Esophagus muscularis mucosa (tissue), 4 donors: ENCODE measurements at regions not wholly inside any gene's neighbourhood (a gene's known extent, or its start where the extent isn't known, plus 50 kb on each side); places are given as distances from the start of the nearest gene placed in this dataset.
A peak's percentile ranks its signal among the peaks of the same experiment; 100 is the strongest.

Source experiments
- DNase-seq: peaks from one replicate; pipeline ENCODE4 v3.0.0-alpha.2; 2017; ENCODE audit errors: extremely low spot score
- H3K27ac ChIP-seq, 4 donors: fragments of 200-600 bp; sonication (generic); replicated peaks in 1 of 4; 1 replicate in 3 of 4; 2 replicates in 1 of 4; pipeline ENCODE4 v1.5.1; 2016 to 2019; ENCODE audit warnings: mild to moderate bottlenecking in 1 of 4
- H3K27me3 ChIP-seq, 4 donors: fragments of 200-600 bp; sonication (generic); one replicate each; pipeline versions ENCODE4 v1.5.1 to v1.6.0; 2016 to 2019
- H3K36me3 ChIP-seq, 4 donors: fragments of 200-600 bp; sonication (generic); one replicate each; pipeline ENCODE4 v1.5.1; 2016 to 2019
- H3K4me1 ChIP-seq, 4 donors: fragments of 200-600 bp; sonication (generic); one replicate each; pipeline ENCODE4 v1.5.1; 2016 to 2019
- H3K4me3 ChIP-seq, 4 donors: fragments of 200-600 bp; sonication (generic); 1 replicate in 2 of 4; 2 replicates in 2 of 4; pipeline ENCODE4 v1.5.1; 2016 to 2019; ENCODE audit warnings: mild to moderate bottlenecking in 4 of 4, moderate library complexity in 1 of 4
- H3K9me3 ChIP-seq, 4 donors: fragments of 200-600 bp; sonication (generic); 1 replicate in 3 of 4; 2 replicates in 1 of 4; pipeline ENCODE4 v1.5.1; 2016 to 2019
- CTCF ChIP-seq, 3 experiments: fragments of 200-600 bp in 2 of 3; fragments of 450-650 bp in 1 of 3; sonication (generic) in 2 of 3; IDR thresholded peaks; one replicate each; pipeline ENCODE4 v1.5.1; 2017 to 2019; ENCODE audit warnings: antibody characterized with exemption in 3 of 3, mild to moderate bottlenecking in 2 of 3, moderate library complexity in 1 of 3
- EP300 ChIP-seq: sonication (generic); formaldehyde crosslinking; IDR thresholded peaks from one replicate; pipeline ENCODE4 v1.6.1; 2017; ENCODE audit warnings: antibody characterized with exemption
- POLR2A ChIP-seq: fragments of 450-650 bp; IDR thresholded peaks from one replicate; pipeline ENCODE4 v1.6.1; 2017; ENCODE audit warnings: antibody characterized with exemption, moderate library complexity, mild to moderate bottlenecking, low read depth
- POLR2AphosphoS5 ChIP-seq, 2 donors: sonication (generic); formaldehyde crosslinking; IDR thresholded peaks; one replicate each; pipeline ENCODE4 v1.6.1; 2017; ENCODE audit warnings: antibody characterized with exemption in 2 of 2
- WGBS: methylation state at CpG from one replicate; pipeline ENCODE4 v1.1.5; 2018; 5-methylcytosine and 5-hydroxymethylcytosine counted together
- intact Hi-C: fragments of 100-400 bp; cut with DNase I; formaldehyde crosslinking; loops from one replicate; pipeline ENCODE4 v1.15.1; 2023
- small RNA-seq, 3 donors: library from RNA; depleted of rRNA; stranded (forward); fragments of <200 nt; gene quantifications; one replicate each; pipeline ENCODE3, GENCODE V24; 2016

DNA sequence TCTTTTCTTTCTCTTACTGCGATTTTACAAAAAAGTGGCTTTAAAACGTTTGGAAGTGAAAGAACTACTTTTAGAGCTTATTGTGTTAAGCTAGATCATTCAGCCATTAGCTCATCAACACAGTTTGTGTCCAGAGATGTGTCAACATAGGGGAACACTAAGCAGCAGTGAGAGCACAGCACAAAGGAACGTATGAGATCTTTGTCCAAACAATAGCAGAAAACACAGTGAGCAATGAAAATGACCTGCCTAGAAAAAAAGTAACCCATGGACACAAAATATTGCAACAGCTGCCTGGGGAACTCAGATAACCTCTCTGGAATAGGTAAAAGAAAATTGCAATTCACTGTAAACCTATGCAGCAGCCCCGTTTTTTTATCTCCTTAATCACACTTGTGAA is 372.5 kb downstream of the ARHGEF28 start:
- no peak overlapping the region for H3K27ac ChIP-seq
- no peaks in the 10 kb centered on the region for H3K27me3 ChIP-seq
- no peaks in the 10 kb centered on the region for H3K4me1 ChIP-seq
- intact Hi-C loops = no loop called here
- no peak overlapping the region for H3K4me3 ChIP-seq
- no peaks in the 10 kb centered on the region for H3K9me3 ChIP-seq
- 52% methylated on average over 4 of the region's 4 CpGs for WGBS
- TF ChIP-seq EP300 = no peak
- TF ChIP-seq POLR2A = no peak
- no peak for TF ChIP-seq CTCF (IDR thresholded peaks at IDR 0.05)
- TF ChIP-seq POLR2AphosphoS5 (IDR thresholded peaks at IDR 0.05) = no peak
- DNase-seq = peak; percentile 39
- no peaks in the 10 kb centered on the region for H3K36me3 ChIP-seq

DNA sequence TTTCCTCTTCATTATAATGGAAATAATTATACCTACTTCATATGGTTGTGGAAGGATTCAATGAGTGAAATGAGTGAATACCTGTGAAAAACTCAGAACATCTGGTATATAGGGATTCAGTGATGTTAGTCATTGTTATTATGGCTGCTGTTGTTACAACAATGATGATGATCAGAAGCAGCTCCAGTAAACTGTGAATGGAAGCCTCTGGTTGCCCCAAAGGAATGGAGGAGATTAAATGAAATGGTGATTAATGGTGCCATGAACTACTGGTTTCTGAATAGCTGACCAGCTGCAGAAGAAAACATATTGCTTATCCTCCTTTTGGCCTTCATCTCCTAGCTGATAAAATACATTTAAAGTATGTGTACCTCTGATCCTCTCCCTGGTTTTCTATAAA is 372.0 kb downstream of the ARHGEF28 start:
- Histone ChIP-seq H3K27ac (no peak overlapping the region), H3K36me3 (no peaks in the 10 kb centered on the region), H3K27me3 (no peaks in the 10 kb centered on the region), H3K4me3 (no peak overlapping the region), H3K9me3 (no peaks in the 10 kb centered on the region), H3K4me1 (no peaks in the 10 kb centered on the region)
- intact Hi-C loops = no loop called here
- no peak for TF ChIP-seq POLR2A
- no peak for TF ChIP-seq POLR2AphosphoS5 (IDR thresholded peaks at IDR 0.05)
- TF ChIP-seq CTCF (IDR thresholded peaks at IDR 0.05) = no peak
- no peak for TF ChIP-seq EP300
- peak; percentile 12 for DNase-seq

- intact Hi-C loops = no loop called here
- no peaks in the 10 kb centered on the region for H3K9me3 ChIP-seq
- WGBS = 68% methylated on average over 2 of the region's 2 CpGs
- H3K36me3 ChIP-seq = no peaks in the 10 kb centered on the region
- TF ChIP-seq POLR2A (no peak), CTCF (IDR thresholded peaks at IDR 0.05) (no peak), EP300 (no peak), POLR2AphosphoS5 (IDR thresholded peaks at IDR 0.05) (no peak)
- H3K4me1 ChIP-seq = no peaks in the 10 kb centered on the region
- no peaks in the 10 kb centered on the region for H3K27me3 ChIP-seq
- H3K4me3 ChIP-seq = no peak overlapping the region
- H3K27ac ChIP-seq = no peak overlapping the region
- DNase-seq = peak; percentile 55
Measured at GRCh38 chr5:73996151-73996755, 370.3 kb downstream of the ARHGEF28 start.

DNA sequence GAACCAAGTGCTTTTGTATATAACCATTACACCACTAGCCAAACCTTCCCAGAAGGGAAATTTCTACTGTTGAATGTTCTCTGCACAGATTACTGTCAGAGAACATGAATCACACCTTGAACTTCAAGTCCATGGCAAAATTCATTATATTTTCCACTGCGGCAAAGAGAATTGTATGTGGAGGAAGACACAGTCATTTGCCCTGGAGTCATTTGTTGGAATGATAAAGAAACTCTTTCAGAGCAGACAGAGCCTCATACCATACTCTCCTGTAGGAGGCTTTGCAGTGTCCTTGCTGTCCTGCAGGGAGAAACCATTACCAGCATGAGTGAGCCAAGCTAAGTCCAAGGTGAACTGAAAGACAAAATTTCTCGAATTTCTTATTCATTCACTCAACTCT is 369.0 kb downstream of the ARHGEF28 start:
- Histone ChIP-seq H3K36me3 (no peaks in the 10 kb centered on the region), H3K4me1 (no peaks in the 10 kb centered on the region), H3K27me3 (no peaks in the 10 kb centered on the region), H3K27ac (no peak overlapping the region), H3K9me3 (no peaks in the 10 kb centered on the region), H3K4me3 (no peak overlapping the region)
- intact Hi-C loops = no loop called here
- TF ChIP-seq POLR2A (no peak), POLR2AphosphoS5 (IDR thresholded peaks at IDR 0.05) (no peak), EP300 (no peak), CTCF (IDR thresholded peaks at IDR 0.05) (no peak)
- peak; percentile 17 for DNase-seq
- 94% methylated on average over 2 of the region's 2 CpGs for WGBS

Small RNA genes in the stretch of these regions (small RNA-seq; reads per million reads assigned to genes)
- 0 reads per million in 3 donors for gene RN7SL814P
